GM12878 (cell line): ENCODE measurements at regions not wholly inside any gene's neighbourhood (a gene's known extent, or its start where the extent isn't known, plus 50 kb on each side); places are given as distances from the start of the nearest gene placed in this dataset.

Experiments used
- ATAC-seq: fragments of 200-7000 bp; cut with Tn5 transposase; 3 replicates; pipeline ENCODE4 v1.9.1; 2020; ENCODE audit warnings: mild to moderate bottlenecking, moderate library complexity
- BruUV-seq: library from RNA; stranded (reverse); fragments of 400-500 nt; replicated peaks from 2 replicates; lab custom pipeline; 2021; lab: Mats Ljungman, UMichigan
- CTCF ChIA-PET: fragments of 300-600 bp; sonication (Branson Sonifier 250); formaldehyde crosslinking; extraction: SDS; loops from one replicate; lab custom pipeline; 2021; ENCODE audit warnings: inconsistent platforms; lab: Yijun Ruan, JAX
- POLR2A ChIA-PET: fragments of 350-600 bp; formaldehyde crosslinking; extraction: SDS; loops from one replicate; lab custom pipeline; 2021; ENCODE audit warnings: inconsistent platforms; lab: Charles Lee
- RAD21 ChIA-PET: fragments of 300-600 bp; sonication (Branson Sonifier 250); formaldehyde crosslinking; loops from one replicate; lab custom pipeline; 2023; ENCODE audit warnings: antibody characterized with exemption; ENCODE audit not compliant: unreplicated experiment; lab: Charles Lee
- SMC1A ChIA-PET: fragments of 300-600 bp; sonication (Branson Sonifier 250); formaldehyde crosslinking; loops from one replicate; lab custom pipeline; 2023; ENCODE audit not compliant: unreplicated experiment, uncharacterized antibody; lab: Charles Lee
- DNase-seq: peaks from one replicate; pipeline ENCODE4 v3.0.0-alpha.2; 2011; ENCODE audit warnings: low read depth, low spot score
- FAIRE-seq: peaks from 3 replicates; lab custom pipeline; 2011; peaks lifted over from hg19 to GRCh38; lab: Jason Lieb, UNC
- H2AFZ ChIP-seq: 2 replicates; pipeline ENCODE4 v1.6.0; 2011; ENCODE audit warnings: low read depth, low read length, control low read depth; ENCODE audit not compliant: control insufficient read depth
- H3K27ac ChIP-seq: 2 replicates; pipeline ENCODE4 v1.5.1; 2011; ENCODE audit warnings: control low read depth; ENCODE audit not compliant: control insufficient read depth, insufficient read depth
- H3K27me3 ChIP-seq, 2 experiments: replicated peaks in 1 of 2; 2 replicates each; pipeline versions ENCODE4 v1.6.0 to v1.6.1; 2011; ENCODE audit warnings: low read length in 1 of 2; ENCODE audit not compliant: control insufficient read depth in 2 of 2, insufficient read depth in 2 of 2
- H3K36me3 ChIP-seq, 2 experiments: 2 replicates each; pipeline ENCODE4 v1.5.1; 2011; ENCODE audit warnings: low read length in 1 of 2; ENCODE audit not compliant: control insufficient read depth in 2 of 2, insufficient read depth in 2 of 2
- H3K4me1 ChIP-seq: 2 replicates; pipeline ENCODE4 v1.6.1; 2011; ENCODE audit warnings: mild to moderate bottlenecking, low read length, moderate library complexity, mixed read lengths; ENCODE audit not compliant: control insufficient read depth, insufficient read depth
- H3K4me2 ChIP-seq: 2 replicates; pipeline ENCODE4 v1.6.0; 2011; ENCODE audit warnings: control low read depth; ENCODE audit not compliant: control insufficient read depth, insufficient read depth
- H3K4me3 ChIP-seq: fragments of 200-600 bp; sonication (generic); 2 replicates; pipeline ENCODE4 v1.5.1; 2016
- H3K79me2 ChIP-seq: 2 replicates; pipeline ENCODE4 v1.6.0; 2011; ENCODE audit warnings: low read length; ENCODE audit not compliant: control insufficient read depth, insufficient read depth
- H3K9ac ChIP-seq: 2 replicates; pipeline ENCODE4 v1.8.0; 2011; ENCODE audit warnings: low read length, control low read depth, mixed read lengths; ENCODE audit not compliant: control insufficient read depth, insufficient read depth
- H3K9me3 ChIP-seq: replicated peaks from 3 replicates; pipeline ENCODE4 v1.5.1; 2011; ENCODE audit warnings: mild to moderate bottlenecking, low read length; ENCODE audit not compliant: control insufficient read depth, insufficient read depth
- H4K20me1 ChIP-seq: 2 replicates; pipeline ENCODE4 v1.6.0; 2011; ENCODE audit not compliant: control insufficient read depth, insufficient read depth
- CHD4 ChIP-seq: fragments of 200-600 bp; sonication (generic); IDR thresholded peaks from 2 replicates; pipeline ENCODE4 v1.6.1; 2016; ENCODE audit warnings: mild to moderate bottlenecking
- ELK1 ChIP-seq: IDR thresholded peaks from 2 replicates; pipeline ENCODE4 v1.6.1; 2012; ENCODE audit warnings: low read depth, low read length, improper control_type of control experiment
- HDGF ChIP-seq: fragments of 450-650 bp; IDR thresholded peaks from 2 replicates; pipeline ENCODE4 v1.6.1; 2016; ENCODE audit warnings: antibody characterized with exemption
- PKNOX1 ChIP-seq: fragments of 450-650 bp; IDR thresholded peaks from 2 replicates; pipeline ENCODE4 v1.6.1; 2016; ENCODE audit warnings: mild to moderate bottlenecking
- PML ChIP-seq: IDR thresholded peaks from 2 replicates; pipeline ENCODE4 v1.6.1; 2012; ENCODE audit warnings: low read length, inconsistent platforms
- RAD21 ChIP-seq: IDR thresholded peaks from 2 replicates; pipeline ENCODE4 v1.6.1; 2011; ENCODE audit warnings: mild to moderate bottlenecking, low read depth, low read length, moderate library complexity; ENCODE audit not compliant: insufficient read depth
- SMAD5 ChIP-seq: IDR thresholded peaks from 2 replicates; pipeline ENCODE4 v1.6.1; 2016; ENCODE audit warnings: antibody characterized with exemption, low read depth
- SREBF2 ChIP-seq: IDR thresholded peaks from 2 replicates; pipeline ENCODE4 v1.6.1; 2012; ENCODE audit warnings: mild to moderate bottlenecking, low read length
- USF2 ChIP-seq: IDR thresholded peaks from 2 replicates; pipeline ENCODE4 v1.6.1; 2011; ENCODE audit warnings: low read depth, low read length, improper control_type of control experiment, borderline replicate concordance
- ZBTB4 ChIP-seq: fragments of 450-650 bp; formaldehyde crosslinking; IDR thresholded peaks from 2 replicates; pipeline ENCODE4 v1.4.0; 2022; ENCODE audit warnings: mild to moderate bottlenecking, moderate library complexity
- ZNF217 ChIP-seq: fragments of 450-650 bp; IDR thresholded peaks from 2 replicates; pipeline ENCODE4 v1.6.1; 2017; ENCODE audit warnings: antibody characterized with exemption, mild to moderate bottlenecking
- ZSCAN29 ChIP-seq: fragments of 450-650 bp; IDR thresholded peaks from 2 replicates; pipeline ENCODE4 v1.6.1; 2017; ENCODE audit warnings: mild to moderate bottlenecking, moderate library complexity
- WGBS: methylation state at CpG from one replicate; pipeline ENCODE4 v1.1.6; 2016; ENCODE audit warnings: low lambda C conversion rate; ENCODE audit not compliant: insufficient replicate concordance, insufficient coverage; ENCODE audit errors: missing lambda C conversion rate; 5-methylcytosine and 5-hydroxymethylcytosine counted together
- in situ Hi-C: fragments of 300-500 bp; cut with MboI; formaldehyde crosslinking; loops from 9 replicates; pipeline ENCODE4 v1.14.3; 2018; ENCODE audit warnings: mixed read lengths
- intact Hi-C: fragments of 100-400 bp; cut with micrococcal nuclease; formaldehyde crosslinking; loops from one replicate; pipeline ENCODE4 v1.14.2; 2022; ENCODE audit not compliant: unreplicated experiment

- H3K79me2 ChIP-seq: no peaks in the 10 kb centered on the region
- H3K9me3 ChIP-seq: no peaks in the 10 kb centered on the region
- H3K4me3 ChIP-seq: no peak overlapping the region
- CTCF ChIA-PET: no interaction called here
- BruUV-seq: no TSS peak
- no peak overlapping the region for H3K9ac ChIP-seq
- H3K4me1 ChIP-seq: no peaks in the 10 kb centered on the region
- no peaks in the 10 kb centered on the region for H3K36me3 ChIP-seq
- no peak for DNase-seq
- no peak overlapping the region for H3K27ac ChIP-seq
- no peak overlapping the region for H3K4me2 ChIP-seq
- TF ChIP-seq RAD21 (no peak), PML (no peak), USF2 (no peak), ZSCAN29 (no peak), ZNF217 (no peak), HDGF (no peak)
- TF ChIP-seq, all 136 proteins: peak for 0
- H4K20me1 ChIP-seq: no peaks in the 10 kb centered on the region
- H3K27me3 ChIP-seq: no peaks in the 10 kb centered on the region
- SMC1A ChIA-PET: no interaction called here
- RAD21 ChIA-PET: no interaction called here
- in situ Hi-C loops (no loop called here), intact Hi-C loops (no loop called here)
- FAIRE-seq: no peak
- POLR2A ChIA-PET: no interaction called here
- no peak overlapping the region for H2AFZ ChIP-seq
- no peak for ATAC-seq
These were observed 124.3 kb downstream of the BBS10 start for GRCh38 chr12:76223869-76224268.

GRCh38 chr12:76220980-76221379, 127.2 kb downstream of the BBS10 start:
- CTCF ChIA-PET: interaction anchor here (1.0 kb wide), 2 partner anchors 13 to 15 kb away, joined by 3 to 4 read pairs; no protein-coding TSS in a partner anchor
- ATAC-seq: no peak
- H3K36me3 ChIP-seq: no peaks in the 10 kb centered on the region
- no peaks in the 10 kb centered on the region for H4K20me1 ChIP-seq
- no peaks in the 10 kb centered on the region for H3K9me3 ChIP-seq
- no peak overlapping the region for H2AFZ ChIP-seq
- no peak overlapping the region for H3K4me2 ChIP-seq
- H3K27me3 ChIP-seq: no peaks in the 10 kb centered on the region
- DNase-seq: no peak
- 0% methylated on average over 1 of the region's 1 CpG for WGBS
- FAIRE-seq: no peak
- BruUV-seq: no TSS peak
- RAD21 ChIA-PET: no interaction called here
- H3K4me1 ChIP-seq: no peaks in the 10 kb centered on the region
- no peak overlapping the region for H3K4me3 ChIP-seq
- POLR2A ChIA-PET: no interaction called here
- in situ Hi-C loops: no loop called here
- intact Hi-C loops: no loop called here
- SMC1A ChIA-PET: interaction anchor here (0.8 kb wide), 1 partner anchor 20 kb away, joined by 3 read pairs; no protein-coding TSS in a partner anchor
- H3K27ac ChIP-seq: no peak overlapping the region
- no peaks in the 10 kb centered on the region for H3K79me2 ChIP-seq
- H3K9ac ChIP-seq: no peak overlapping the region
- TF ChIP-seq PKNOX1: no peak
- TF ChIP-seq SMAD5: no peak
- no peak for TF ChIP-seq ELK1
- no peak for TF ChIP-seq ZBTB4 (CRISPR knock-in tag)
- TF ChIP-seq SREBF2: no peak
- TF ChIP-seq CHD4: no peak
